ENCODE measurements at regions not wholly inside any gene's neighbourhood (a gene's known extent, or its start where the extent isn't known, plus 50 kb on each side); places are given as distances from the start of the nearest gene placed in this dataset.
"Not testable (repeated sequence)": the region's sequence is repeated elsewhere in the genome, so short reads cannot be mapped to it uniquely, and the experiment has no call there.

DNA sequence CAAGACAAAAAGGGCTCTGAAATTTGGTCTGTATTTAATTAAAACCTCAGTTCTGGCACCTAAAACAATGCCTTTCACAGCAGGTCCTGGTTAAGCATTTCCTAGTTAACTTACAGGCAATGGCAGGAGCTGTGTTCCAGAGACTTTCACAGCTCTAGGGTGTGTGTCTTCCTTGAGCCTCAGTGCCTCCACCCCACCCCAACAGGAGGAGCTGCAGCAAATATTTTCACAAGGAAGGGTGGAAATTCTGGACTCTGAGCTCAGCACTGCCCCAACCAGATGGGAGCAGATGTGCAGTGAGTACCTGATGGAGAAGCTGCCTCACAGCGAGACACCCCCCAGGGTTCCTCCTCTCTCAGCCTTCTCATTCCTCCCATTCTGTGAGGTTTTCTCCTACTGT lies 106.3 kb upstream of the SPATA12 start:
- DNase-seq: no peak

- no peak for DNase-seq
Observed at GRCh38 chr3:56952846-56953245, 107.6 kb upstream of the SPATA12 start.

- DNase-seq: no peak
Observed at GRCh38 chr3:56952061-56952460, 108.4 kb upstream of the SPATA12 start.

DNA sequence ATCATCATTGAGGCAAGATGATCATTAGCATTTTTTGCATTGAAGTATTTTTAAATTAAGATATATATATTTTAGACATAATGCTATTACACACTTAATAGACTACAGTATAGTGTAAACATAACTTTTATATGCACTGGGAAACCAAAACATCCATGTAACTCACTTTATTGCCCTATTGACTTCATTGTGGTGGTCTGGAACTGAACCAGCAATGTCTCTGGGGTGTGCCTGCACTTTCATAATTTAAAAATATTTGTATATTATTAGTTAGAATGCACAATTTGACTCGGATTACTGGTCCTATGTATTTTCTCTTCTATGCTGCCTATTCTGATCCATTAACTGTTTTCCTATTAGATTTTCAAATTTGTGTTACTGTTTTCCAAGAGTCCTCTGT lies 109.1 kb upstream of the SPATA12 start:
- no peak for DNase-seq

DNA sequence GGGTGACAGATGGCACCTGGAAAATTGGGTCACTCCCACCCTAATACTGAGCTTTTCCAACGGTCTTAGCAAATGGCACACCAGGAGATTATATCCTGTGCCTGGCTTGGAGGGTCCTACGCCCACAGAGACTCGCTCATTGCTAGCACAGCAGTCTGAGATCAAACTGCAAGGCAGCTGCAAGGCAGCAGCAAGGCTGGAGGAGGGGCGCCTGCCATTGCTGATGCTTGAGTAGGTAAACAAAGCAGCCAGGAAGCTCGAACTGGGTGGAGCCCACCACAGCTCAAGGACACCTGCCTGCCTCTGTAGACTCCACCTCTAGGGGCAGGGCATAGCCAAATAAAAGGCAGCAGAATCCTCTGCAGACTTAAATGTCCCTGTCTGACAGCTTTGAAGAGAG lies 115.1 kb upstream of the SPATA12 start:
- DNase-seq: not testable (repeated sequence)

GRCh38 chr3:56942523-56942922 lies 117.9 kb upstream of the SPATA12 start:
- DNase-seq: no peak

- DNase-seq: no peak
Observed at GRCh38 chr3:56940976-56941375, 119.5 kb upstream of the SPATA12 start.

DNA sequence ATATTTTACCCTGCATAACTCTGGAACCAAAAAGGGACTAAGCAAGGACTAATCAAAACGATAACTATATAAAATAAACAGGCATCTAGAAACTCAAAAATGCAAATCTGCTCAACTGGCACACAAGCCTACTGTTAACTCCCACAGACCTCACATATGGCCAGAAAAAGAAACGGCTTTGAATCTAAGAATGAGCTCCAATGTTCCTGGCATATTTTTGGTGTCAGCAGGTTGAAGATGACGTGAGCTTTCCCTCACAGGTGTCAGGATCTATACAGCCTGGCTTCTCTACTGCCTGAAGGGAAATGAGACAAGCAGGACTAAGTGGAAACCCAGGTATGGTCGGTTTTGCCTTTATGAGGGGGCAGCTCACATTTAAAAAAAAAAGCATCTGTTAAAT lies 120.1 kb upstream of the SPATA12 start:
- DNase-seq: no peak

GRCh38 chr3:56939834-56940233 lies 120.6 kb upstream of the SPATA12 start:
- no peak for DNase-seq

DNA sequence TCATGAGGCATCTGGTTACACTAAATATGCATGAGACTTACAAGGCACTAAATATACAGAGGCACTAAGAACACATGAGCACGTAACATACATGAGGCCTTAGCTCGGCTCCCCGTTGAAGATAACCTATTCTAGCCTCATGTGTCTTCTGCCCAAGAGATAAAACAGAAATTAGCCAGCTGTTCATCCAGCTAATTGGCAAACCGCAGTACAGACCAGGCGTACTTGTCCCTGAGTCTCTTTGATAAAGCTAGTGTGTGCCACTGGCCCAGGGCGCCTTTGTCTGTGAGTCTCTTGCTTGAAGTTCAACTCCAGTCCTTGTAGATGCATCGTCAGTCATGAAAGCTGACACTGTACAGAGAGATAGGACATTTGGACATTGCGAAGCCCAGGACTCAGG lies 121.9 kb upstream of the SPATA12 start:
- no peak for DNase-seq

- no peak for DNase-seq
Observed at GRCh38 chr3:56937580-56937979, 122.9 kb upstream of the SPATA12 start.

- no peak for DNase-seq
Observed at GRCh38 chr3:56935811-56936210, 124.7 kb upstream of the SPATA12 start.

DNA sequence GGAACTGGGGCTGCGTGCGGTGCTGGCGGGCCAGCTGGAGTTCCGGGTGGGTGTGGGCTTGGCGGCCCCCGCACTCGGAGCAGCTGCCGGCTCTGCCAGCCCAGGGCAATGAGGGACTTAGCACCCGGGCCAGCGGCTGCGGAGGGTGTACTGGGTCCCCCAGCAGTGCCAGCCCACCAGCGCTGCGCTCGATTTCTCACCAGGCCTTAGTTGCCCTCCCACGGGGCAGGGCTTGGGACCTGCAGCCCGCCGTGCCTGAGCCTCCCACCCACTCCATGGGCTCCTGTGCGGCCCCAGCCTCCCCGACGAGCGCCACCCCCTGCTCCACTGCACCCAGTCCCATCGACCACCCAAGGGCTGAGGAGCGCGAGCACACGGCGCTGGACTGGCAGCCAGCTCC lies 126.0 kb upstream of the SPATA12 start:
- not testable (repeated sequence) for DNase-seq

DNA sequence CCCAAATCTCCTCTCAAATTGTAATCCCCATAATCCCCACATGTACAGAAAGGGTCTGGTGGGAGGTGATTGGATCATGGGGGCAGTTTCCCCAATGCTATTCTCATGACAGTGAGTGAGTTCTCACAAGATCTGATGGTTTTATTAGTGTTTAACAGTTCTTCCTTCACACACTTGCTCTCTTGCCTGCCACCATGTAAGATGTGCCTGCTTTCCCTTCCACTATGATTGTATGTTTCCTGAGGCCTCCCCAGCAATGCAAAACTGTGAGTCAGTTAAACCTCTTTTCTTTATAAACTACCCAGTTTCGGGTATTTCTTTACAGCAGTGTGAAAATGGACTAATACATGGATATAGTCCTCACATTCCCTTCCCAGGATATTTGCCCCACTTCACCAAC lies 126.7 kb upstream of the SPATA12 start:
- no peak for DNase-seq

DNA sequence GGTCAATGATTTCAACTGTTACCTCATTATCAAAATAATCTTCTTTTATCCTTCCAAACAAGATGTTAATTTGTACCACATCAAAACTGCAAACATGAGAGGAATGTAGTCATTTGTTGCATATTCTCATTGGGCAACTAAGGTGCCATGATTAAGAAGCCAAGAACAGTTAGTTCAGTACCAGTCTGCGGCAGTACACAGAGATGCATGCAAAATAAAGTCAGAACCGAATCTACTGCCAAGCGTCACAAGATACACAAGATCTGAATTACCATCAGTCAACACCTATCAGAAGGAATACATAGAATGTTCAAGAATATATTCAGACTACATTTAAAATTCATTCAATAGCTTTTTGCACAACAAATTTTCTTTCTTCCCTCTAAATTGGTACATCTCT lies 127.6 kb upstream of the SPATA12 start:
- DNase-seq: no peak

GRCh38 chr3:56931836-56932235 lies 128.6 kb upstream of the SPATA12 start:
- DNase-seq: no peak

DNA sequence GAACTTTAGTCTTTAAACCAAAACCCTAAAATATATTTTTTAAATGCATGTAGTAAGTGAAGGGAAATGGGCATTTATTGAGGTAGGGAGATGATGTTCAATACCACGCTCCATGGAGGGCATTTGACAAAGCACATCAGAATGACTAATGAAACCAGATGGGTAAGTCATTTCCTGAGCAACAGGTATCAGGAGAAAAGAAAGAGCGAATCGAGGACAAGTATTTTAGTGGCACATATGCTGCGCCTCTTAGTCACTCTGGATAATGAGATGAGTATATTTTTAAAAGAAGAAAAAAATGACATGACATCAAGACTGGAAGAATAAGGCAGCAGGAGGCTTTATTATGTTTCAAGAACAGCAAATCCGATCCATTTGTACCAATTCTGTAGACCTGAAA lies 129.0 kb upstream of the ARHGEF3 start:
- DNase-seq: no peak

DNA sequence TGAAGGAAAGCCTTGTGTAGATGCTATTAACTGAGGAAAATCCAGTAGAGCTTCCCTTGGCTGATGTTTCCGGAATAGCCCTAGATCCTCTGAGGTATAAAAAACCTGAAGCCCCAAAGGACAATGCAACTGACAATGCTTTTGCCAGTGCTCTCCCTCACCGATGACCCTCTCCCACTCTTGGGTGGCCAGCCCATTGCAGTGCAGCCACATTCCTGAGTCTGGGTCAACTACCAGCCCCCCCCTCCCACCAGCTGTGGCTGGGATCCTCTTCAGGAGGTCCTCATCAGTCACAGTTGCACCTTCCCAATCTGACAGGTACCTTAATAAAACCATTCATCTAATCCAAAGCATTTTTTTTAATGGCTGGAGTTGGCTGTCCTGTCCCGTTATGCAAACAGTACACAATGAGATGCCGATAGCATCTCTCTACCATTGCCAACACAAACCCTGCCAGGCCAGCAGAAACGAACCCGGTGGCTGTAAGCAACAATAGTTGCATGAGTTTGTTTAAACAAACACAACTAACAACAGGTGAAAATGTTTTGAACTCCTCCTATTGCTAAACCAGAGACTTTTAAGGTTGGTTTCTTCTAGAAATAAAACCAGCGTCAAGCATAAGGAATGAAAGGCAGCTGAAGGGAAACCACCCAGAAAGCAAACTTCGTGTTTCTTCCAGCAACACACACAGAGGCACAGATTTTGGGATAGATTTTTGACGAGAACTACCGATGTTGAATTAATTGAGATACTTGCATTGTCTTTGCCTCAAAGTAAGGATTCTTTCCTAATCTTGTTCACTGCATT lies 128.3 kb upstream of the ARHGEF3 start:
- DNase-seq: no peak

GRCh38 chr3:56928379-56929068 lies 126.8 kb upstream of the ARHGEF3 start:
- DNase-seq: no peak

DNA sequence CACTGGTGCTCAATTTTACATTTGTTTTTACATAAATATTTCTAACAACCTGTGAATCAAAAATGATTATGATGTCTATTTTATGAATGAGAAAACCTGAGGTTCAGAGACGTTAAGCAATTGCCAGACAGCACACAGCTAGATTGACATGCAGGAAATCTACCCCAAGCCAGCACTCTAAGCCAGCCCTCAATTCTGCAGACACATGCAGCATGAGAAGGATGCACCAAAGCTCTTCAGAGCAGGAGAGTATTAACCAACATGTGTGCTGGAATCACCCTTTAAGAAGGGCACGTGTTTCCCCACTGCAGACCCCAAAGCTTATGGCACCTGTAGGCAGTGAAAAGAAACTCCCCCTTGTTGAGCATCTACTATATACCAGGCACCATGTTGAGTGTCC lies 126.1 kb upstream of the ARHGEF3 start:
- no peak for DNase-seq

DNA sequence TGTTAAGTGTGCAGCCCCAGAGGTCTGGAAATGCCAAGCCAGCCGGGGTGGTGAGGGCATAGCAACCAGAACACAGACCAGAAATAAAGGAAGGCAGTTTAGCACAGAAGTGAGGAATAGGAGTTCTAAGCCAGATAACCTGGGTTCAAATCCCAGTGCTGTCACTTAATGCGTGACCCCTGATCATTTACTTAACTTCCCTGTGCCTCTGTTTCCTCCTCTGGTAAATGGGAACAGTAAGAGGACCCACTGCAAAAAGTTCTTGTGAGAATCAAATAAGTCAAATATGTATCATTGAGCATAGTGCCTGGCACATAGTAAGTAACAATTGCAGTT lies 125.2 kb upstream of the ARHGEF3 start:
- DNase-seq: no peak

GRCh38 chr3:56926243-56926946 lies 124.6 kb upstream of the ARHGEF3 start:
- no peak for DNase-seq

DNA sequence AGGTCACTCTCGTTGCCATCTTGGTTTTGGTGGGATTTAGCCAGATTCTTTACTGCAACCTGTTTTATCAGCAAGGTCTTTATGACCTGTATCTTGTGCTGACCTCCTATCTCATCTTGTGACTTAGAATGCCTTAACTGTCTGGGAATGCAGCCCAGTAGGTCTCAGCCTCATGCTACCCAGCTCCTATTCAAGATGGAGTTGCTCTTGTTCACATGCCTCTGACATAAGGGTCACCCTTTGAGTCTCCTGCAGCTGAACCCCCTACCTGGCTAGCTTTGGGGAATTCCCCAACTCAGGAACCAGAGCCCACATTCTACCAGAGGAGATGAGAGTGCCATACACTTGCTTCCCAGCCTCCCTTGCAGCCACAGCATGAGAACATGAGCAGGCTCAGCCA lies 123.0 kb upstream of the ARHGEF3 start:
- DNase-seq: not testable (repeated sequence)

All from activated CD4-positive, alpha-beta T cell treated with anti-CD3 and anti-CD28 coated beads for 1 hour (primary cell).